HG03045 (cell line): ENCODE measurements at regions not wholly inside any gene's neighbourhood (a gene's known extent, or its start where the extent isn't known, plus 50 kb on each side); places are given as distances from the start of the nearest gene placed in this dataset.

Experiments used
- ATAC-seq: cut with Tn5 transposase; IDR thresholded peaks from one replicate; pipeline ENCODE4 v1.9.1; 2021; ENCODE audit warnings: mild to moderate bottlenecking, moderate library complexity; ENCODE audit not compliant: unreplicated experiment

- ATAC-seq, result no peak
These were observed 63.5 kb downstream of the SYT4 start for GRCh38 chr18:43213816-43214215.

- ATAC-seq, result no peak
These were observed 66.2 kb downstream of the SYT4 start for GRCh38 chr18:43211059-43211458.

- ATAC-seq, result no peak
These were observed 79.9 kb upstream of the RIT2 start for GRCh38 chr18:43195421-43195820.

- ATAC-seq, result no peak
These were observed 77.9 kb upstream of the RIT2 start for GRCh38 chr18:43193336-43193735.

- peak; percentile 83 for ATAC-seq
These were observed 76.9 kb upstream of the RIT2 start for GRCh38 chr18:43192408-43192807.

- no peak for ATAC-seq
These were observed 66.2 kb upstream of the RIT2 start for GRCh38 chr18:43181711-43182110.

- ATAC-seq, result no peak
These were observed 65.3 kb upstream of the RIT2 start for GRCh38 chr18:43180814-43181213.

- no peak for ATAC-seq
These were observed 59.8 kb upstream of the RIT2 start for GRCh38 chr18:43175257-43175656.

- ATAC-seq, result no peak
These were observed 55.1 kb upstream of the RIT2 start for GRCh38 chr18:43170586-43170985.
